Stimulated activated naive CD8-positive, alpha-beta T cell treated with anti-CD3 and anti-CD28 coated beads, Interleukin-15, Interleukin-2, amounts not matched to agents 100 ng/mL and 50 ng/mL, for 24 hours (primary cell): ENCODE measurements at regions not wholly inside any gene's neighbourhood (a gene's known extent, or its start where the extent isn't known, plus 50 kb on each side); places are given as distances from the start of the nearest gene placed in this dataset.

Source experiments
- H3K27ac Mint-ChIP-seq: one replicate; pipeline ENCODE4 v1.8.0; 2021; ENCODE audit warnings: mild to moderate bottlenecking, mixed read lengths
- H3K27me3 Mint-ChIP-seq: one replicate; pipeline ENCODE4 v1.8.0; 2021; ENCODE audit warnings: mixed read lengths
- H3K36me3 Mint-ChIP-seq: one replicate; pipeline ENCODE4 v1.8.0; 2021; ENCODE audit warnings: low read depth, mixed read lengths
- H3K4me1 Mint-ChIP-seq: one replicate; pipeline ENCODE4 v1.8.0; 2021; ENCODE audit warnings: low read depth, mixed read lengths
- H3K4me3 Mint-ChIP-seq: one replicate; pipeline ENCODE4 v1.8.0; 2021; ENCODE audit warnings: mild to moderate bottlenecking, mixed read lengths
- H3K9me3 Mint-ChIP-seq: one replicate; pipeline ENCODE4 v1.8.0; 2021; ENCODE audit warnings: mixed read lengths

GRCh38 chr10:71161425-71161824 lies 50.9 kb upstream of the UNC5B start:
- H3K9me3 Mint-ChIP-seq: no peaks in the 10 kb centered on the region
- H3K36me3 Mint-ChIP-seq: no peaks in the 10 kb centered on the region
- H3K27me3 Mint-ChIP-seq: peaks cover under 1% of the 10 kb centered on the region
- H3K4me1 Mint-ChIP-seq: no peaks in the 10 kb centered on the region
- H3K4me3 Mint-ChIP-seq: no peak overlapping the region
- H3K27ac Mint-ChIP-seq: no peak overlapping the region
